AG09309 (cell line): ENCODE measurements at regions not wholly inside any gene's neighbourhood (a gene's known extent, or its start where the extent isn't known, plus 50 kb on each side); places are given as distances from the start of the nearest gene placed in this dataset.

Experiments used
- DNase-seq: peaks from one replicate; pipeline ENCODE4 v3.0.0-alpha.2; 2010; ENCODE audit warnings: low read depth
- H3K4me3 ChIP-seq: 2 replicates; pipeline ENCODE4 v1.5.1; 2011; ENCODE audit warnings: mild to moderate bottlenecking, low read depth, low read length, moderate library complexity; ENCODE audit not compliant: control insufficient read depth
- CTCF ChIP-seq: IDR thresholded peaks from 2 replicates; pipeline ENCODE4 v1.5.1; 2011; ENCODE audit warnings: mild to moderate bottlenecking, low read depth, low read length, inconsistent platforms; ENCODE audit not compliant: insufficient read depth, control insufficient read depth; ENCODE audit errors: missing control alignments

GRCh38 chr1:188517139-188517538 is 1688.4 kb downstream of the PLA2G4A start:
- no peak overlapping the region for H3K4me3 ChIP-seq
- TF ChIP-seq CTCF = no peak
- DNase-seq = no peak

GRCh38 chr1:188551176-188551575 is 1722.4 kb downstream of the PLA2G4A start:
- no peak for TF ChIP-seq CTCF
- H3K4me3 ChIP-seq = no peak overlapping the region
- no peak for DNase-seq

GRCh38 chr1:188557053-188557452 is 1728.3 kb downstream of the PLA2G4A start:
- DNase-seq = no peak
- H3K4me3 ChIP-seq = no peak overlapping the region
- TF ChIP-seq CTCF = no peak

- no peak for DNase-seq
- TF ChIP-seq CTCF = no peak
- H3K4me3 ChIP-seq = no peak overlapping the region
Measured at GRCh38 chr1:188582911-188583532, 1754.3 kb downstream of the PLA2G4A start.

GRCh38 chr1:188584119-188584518 is 1755.4 kb downstream of the PLA2G4A start:
- no peak for DNase-seq
- no peak overlapping the region for H3K4me3 ChIP-seq
- TF ChIP-seq CTCF = no peak

GRCh38 chr1:188590641-188591040 is 1761.9 kb downstream of the PLA2G4A start:
- no peak for TF ChIP-seq CTCF
- DNase-seq = no peak
- H3K4me3 ChIP-seq = no peak overlapping the region
